Limb (tissue), 2 donors: ENCODE measurements at regions not wholly inside any gene's neighbourhood (a gene's known extent, or its start where the extent isn't known, plus 50 kb on each side); places are given as distances from the start of the nearest gene placed in this dataset.

ENCODE experiments used
- DNase-seq, 2 donors: peaks; one replicate each; pipeline ENCODE4 v3.0.0-alpha.2; 2016; ENCODE audit errors: extremely low spot score in 2 of 2

- no peak for DNase-seq
Observed at GRCh38 chr11:109745996-109746625, 324.1 kb downstream of the C11orf87 start.

DNA sequence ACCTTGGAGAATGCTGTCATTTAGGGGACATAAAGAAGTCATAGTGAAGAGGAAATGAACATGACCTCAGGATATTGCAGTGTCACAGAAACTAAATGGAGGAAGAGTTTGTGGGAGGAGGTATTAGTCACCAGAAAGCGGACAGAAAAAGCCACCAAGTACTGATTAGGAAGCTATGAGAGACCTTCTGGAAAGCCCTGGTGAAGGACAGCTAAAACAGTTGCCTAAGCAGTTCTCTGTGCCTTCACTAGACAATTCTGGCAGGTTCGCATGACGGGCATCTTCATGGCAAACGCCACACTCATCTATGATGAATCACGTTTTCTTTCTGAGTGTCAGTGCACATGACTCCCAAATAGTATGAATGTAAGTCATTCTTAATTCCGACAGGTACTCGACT lies 325.8 kb downstream of the C11orf87 start:
- no peak for DNase-seq

GRCh38 chr11:109749476-109749875 lies 327.5 kb downstream of the C11orf87 start:
- DNase-seq: no peak

DNA sequence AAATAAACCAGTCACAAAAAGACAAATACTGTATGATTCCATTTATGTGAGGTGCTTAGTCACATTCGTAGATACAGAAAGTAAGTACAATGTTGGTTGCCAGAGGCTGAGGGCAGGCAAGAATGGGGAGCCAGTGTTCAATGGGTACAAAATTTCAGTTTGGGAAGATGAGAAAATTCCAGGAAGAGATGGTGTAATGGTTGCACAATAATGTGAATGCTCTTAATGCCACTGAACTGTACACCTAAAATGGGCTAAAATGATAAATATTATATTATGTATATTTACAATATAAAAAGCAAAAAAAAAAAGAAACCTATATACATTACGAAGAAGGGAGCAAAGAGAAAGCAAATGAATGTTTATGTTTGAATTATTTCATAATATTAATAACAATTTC lies 329.0 kb downstream of the C11orf87 start:
- no peak for DNase-seq

DNA sequence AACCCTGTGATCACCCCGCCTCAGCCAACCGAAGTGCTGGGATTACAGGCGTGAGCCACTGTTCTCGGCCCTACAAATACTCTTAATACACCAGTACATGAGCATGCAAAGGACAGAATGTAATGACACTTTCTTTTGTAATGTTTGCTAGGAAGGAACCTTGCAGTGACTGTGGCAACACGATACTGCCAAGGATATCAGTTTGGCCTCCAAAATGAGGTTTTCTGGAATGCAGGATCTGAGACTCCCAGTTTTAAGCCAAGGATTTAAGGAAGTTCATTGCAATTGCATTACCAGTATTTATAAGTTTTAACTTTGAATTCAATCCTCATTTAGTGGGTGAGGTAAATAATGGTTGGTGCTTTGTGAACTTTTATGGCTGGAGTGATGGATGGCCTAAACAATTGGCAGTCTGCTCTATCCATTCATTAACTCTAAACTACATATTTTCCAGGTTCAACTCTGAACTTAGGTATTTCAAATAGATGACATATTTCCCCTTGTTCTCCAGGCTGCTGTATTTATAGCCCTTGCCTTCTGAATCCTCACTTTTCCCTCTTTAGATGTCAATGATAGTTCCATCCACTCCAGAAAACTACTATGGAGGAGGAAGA lies 330.3 kb downstream of the C11orf87 start:
- no peak for DNase-seq

- no peak for DNase-seq
Observed at GRCh38 chr11:109756521-109756920, 334.5 kb downstream of the C11orf87 start.

GRCh38 chr11:109756951-109757350 lies 335.0 kb downstream of the C11orf87 start:
- no peak for DNase-seq

- no peak for DNase-seq
Observed at GRCh38 chr11:109762546-109762945, 330.6 kb upstream of the ZC3H12C start.

DNA sequence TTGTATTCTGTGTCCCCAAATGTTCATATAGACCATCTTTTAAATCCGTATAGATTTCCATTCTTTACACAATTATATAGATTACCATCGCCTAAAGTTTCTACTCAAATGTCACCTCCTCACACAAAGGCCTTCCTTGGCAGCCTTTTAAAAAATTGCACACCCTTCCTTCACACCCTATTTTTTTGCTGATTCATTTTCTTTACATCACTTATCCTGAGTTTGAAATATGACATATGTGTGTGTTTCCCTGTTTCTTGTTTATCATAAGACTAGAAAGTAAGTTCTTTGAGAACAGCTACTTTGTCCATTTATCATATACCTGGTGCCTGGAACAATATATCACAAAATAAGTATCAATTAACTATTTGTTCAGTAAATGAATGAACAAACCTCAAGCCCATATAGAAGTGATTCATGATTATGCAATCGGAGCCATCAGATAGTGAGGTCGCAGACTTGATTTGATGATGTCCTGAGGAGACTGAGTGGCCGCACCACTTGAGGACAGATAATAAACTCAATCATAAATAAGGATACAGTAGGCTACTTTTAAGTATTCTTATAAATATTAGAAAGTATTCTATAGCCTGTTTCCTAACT lies 327.4 kb upstream of the ZC3H12C start:
- DNase-seq: no peak

DNA sequence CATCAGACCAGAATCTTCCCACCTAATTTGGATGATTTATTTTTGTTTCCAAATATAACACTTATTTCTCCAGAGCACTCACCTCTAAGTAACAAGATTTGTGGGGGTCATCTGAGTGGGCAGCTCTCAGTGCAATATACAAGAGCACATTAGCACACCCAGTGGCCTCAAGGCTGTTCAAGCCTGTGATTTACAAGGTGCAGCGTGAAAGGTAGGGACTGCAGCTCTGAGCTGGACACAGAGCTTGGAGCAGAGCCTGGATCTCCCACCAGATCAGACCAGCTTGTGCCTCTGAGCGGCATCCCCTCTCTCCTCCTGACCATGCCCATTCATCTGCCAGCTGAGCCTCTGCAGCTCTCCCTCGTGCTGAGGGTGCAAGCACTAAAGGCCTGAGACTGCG lies 323.3 kb upstream of the ZC3H12C start:
- no peak for DNase-seq

GRCh38 chr11:109770323-109770722 lies 322.9 kb upstream of the ZC3H12C start:
- DNase-seq: no peak

GRCh38 chr11:109772892-109773291 lies 320.3 kb upstream of the ZC3H12C start:
- no peak for DNase-seq

- no peak for DNase-seq
Observed at GRCh38 chr11:109775686-109776085, 317.5 kb upstream of the ZC3H12C start.

DNA sequence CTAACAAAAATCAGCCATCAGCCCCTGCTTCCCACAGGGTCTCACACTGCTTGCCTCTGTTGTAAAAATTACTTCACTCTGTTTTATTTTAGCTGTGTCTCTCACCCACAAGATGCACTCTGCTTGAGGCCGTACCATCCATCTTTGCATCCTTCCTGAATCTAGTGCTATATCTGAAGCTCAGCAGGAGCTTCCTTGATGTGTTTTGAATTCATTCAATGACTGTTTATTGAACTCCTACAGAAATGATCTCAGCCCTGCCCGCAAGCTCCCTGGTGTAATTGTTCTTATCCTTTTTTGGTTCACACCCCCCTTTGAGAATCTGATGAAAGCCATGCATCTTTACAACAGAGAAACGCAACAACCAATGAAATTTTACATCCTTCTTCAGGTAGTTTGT lies 310.2 kb upstream of the ZC3H12C start:
- no peak for DNase-seq

DNA sequence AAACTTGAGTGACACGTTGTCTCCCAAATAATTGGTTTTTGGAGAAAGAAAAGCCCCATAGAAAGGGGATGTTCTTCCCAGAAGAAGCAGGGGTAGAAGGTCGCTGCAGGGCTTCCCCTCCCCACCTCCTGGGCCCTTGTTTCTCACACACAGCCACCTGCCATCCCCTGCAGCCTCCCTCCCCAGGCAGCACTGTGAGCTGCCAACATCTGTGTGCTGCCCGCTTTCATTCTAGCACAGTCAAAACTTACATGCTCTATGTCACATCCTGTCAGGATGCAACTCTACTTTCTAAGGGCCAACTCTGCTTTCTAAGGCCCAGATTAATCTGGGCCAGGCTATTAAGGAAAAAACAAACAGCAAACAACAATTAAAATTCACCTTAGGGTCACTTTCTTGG lies 309.4 kb upstream of the ZC3H12C start:
- DNase-seq: no peak

DNA sequence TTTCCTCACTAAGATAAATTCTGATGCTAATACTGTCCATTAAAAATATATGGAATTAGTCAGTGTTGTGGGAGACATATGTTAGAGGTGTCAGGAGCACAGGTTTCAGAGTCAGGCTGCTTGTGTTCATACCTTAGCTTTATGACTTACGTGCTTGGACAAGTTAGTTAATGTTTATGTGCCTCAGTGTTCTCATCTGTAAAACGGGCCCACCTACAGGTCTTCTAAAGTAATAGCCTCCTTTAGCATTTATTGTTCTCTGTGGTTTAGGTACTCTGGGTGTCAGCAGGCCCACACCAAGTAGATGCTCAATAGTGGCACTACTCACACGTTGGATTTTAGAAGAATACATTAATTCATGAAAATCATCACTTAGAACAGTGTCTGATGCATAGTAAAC lies 308.7 kb upstream of the ZC3H12C start:
- no peak for DNase-seq

DNA sequence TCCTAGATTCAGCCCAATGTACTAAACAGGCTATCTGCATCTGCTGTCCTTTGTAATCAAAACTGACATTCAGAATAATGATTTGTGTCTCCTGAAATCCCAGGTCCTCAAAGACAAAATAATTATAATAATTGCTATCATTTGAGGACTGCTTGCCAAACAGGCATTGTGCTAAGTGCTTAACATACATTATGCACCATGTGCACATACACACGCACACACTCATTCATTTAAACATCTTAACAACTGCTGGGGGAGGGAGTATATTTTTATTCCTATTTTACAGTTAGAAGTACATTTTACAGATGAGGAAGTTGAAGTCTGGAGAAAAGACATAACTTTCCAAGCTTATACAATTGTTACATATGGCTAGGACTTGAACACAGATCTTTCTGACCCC lies 308.0 kb upstream of the ZC3H12C start:
- no peak for DNase-seq

DNA sequence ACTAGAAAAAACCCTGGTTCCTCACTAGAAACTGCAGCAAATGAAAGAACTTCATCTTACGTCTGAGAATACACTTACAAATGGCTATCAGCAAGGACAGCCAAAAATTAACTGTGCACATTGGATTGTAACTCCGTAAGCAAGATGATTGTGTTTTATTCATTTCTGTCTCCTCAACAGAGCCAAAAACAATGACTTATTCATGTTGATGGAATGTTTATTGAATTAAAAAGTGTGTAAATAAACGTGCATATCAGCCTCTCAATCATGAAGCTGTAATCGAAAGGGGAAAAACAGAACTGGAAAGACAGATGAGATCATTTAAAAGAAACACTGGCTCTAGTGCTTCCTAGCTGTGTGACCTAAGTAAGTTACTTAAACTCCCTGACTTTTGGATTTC lies 307.5 kb upstream of the ZC3H12C start:
- peak in 1 of 2 donors; percentile 40 for DNase-seq

GRCh38 chr11:109788948-109789490 lies 304.2 kb upstream of the ZC3H12C start:
- DNase-seq: no peak

DNA sequence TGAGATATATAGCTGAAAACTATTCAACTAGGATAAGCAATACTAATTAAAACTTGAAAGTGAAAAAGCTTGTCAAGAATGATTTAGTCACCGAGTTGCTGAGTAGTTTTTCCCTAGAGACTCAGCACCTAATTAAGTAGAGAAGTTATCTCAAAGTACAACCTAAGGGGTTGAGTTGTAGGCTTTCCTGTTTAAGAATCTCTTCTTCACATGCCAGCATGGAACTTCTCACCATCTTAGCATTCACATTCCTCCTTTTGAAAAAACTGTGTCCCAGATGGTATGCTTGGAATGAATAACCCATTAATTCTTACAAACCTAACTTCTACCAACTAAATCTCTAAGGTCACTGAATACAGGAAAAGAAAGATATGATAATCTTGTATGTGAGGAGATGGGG lies 303.3 kb upstream of the ZC3H12C start:
- no peak for DNase-seq

DNA sequence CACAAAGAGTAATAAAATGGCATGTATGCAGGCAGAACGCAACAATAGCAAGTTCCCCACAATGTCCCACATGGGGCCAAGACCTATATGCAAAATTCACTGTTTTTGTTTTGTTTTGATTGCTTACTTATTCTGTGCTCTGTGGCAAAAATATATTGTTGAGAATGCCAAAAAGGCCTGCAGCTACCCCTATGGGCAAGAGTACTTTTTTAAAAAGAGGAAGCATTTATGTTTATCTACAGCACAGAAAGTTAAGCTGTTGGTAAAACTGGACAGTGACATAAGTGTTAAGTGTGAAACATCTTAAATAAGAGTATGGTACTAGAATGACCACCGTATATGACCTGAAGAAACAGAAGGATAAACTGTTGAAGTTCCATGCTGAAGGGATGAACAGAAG lies 301.9 kb upstream of the ZC3H12C start:
- no peak for DNase-seq

DNA sequence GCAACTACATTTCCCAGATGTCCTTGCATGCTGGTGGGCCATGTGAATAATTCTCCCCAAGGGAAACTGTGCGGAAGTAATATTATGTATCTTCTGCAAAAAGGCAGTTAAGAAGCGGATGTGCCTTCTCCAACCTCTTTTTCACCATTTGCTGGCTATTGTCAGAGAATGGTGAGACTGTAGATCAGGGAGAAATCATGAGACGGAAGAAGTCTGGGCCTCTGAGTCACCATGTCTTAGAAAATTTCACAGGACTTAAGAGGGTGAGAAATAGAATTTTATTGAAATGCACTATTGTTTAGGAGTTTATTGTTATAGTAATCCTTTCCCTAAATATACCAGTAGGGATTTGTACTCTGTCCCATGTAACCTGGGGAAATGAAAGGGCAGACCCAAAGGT lies 298.7 kb upstream of the ZC3H12C start:
- no peak for DNase-seq

DNA sequence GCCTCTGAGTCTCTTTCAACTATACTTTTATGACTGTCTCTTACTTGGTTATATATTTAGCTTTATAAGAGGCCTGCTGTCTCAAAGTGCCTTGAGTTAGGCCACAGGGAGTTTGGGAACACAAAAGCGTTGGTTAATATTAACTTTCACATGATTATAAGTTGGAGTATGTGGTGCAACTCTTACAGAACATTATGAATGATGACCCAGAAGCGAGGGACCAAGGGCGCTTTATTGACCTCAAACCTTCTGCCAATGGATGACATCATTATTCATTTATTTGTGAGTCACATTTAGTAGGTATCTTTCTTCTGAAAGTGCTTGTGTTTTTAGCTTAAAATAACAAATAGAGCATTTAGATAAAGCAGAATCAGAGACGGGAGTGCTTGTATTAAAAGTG lies 298.0 kb upstream of the ZC3H12C start:
- DNase-seq: no peak
